GM23248 (cell line): ENCODE measurements at regions not wholly inside any gene's neighbourhood (a gene's known extent, or its start where the extent isn't known, plus 50 kb on each side); places are given as distances from the start of the nearest gene placed in this dataset.

ENCODE experiments used
- EZH2 ChIP-seq: fragments of 200-600 bp; sonication (generic); IDR thresholded peaks from 2 replicates; pipeline ENCODE4 v1.6.1; 2018; ENCODE audit warnings: antibody characterized with exemption, mild to moderate bottlenecking; ENCODE audit not compliant: insufficient read depth, poor library complexity, severe bottlenecking
- EZH2phosphoT487 ChIP-seq: fragments of 200-600 bp; sonication (generic); IDR thresholded peaks from 2 replicates; pipeline ENCODE4 v1.6.1; 2018; ENCODE audit warnings: antibody characterized with exemption, moderate library complexity, mild to moderate bottlenecking, low read depth; ENCODE audit not compliant: insufficient read depth

DNA sequence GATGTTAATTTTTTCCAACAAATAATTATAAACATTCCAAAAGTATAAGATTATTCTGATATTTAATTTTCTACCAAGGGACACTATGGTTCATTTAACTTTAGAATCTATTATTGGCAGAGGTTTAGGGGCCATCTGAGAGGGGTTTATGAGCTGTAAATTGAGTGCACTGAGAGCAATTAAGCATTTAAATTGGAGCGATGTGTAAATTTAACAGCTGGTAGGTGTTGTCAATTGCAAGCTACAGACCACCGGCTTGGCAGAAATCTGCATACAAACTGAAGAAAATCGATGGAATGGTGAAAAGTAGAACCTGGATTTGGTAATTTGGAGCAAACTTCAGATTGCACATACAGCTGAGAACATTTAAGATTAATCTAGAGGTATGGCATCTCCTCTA, 55.8 kb upstream of the MTF2 start:
- no peak for TF ChIP-seq EZH2
- no peak for TF ChIP-seq EZH2phosphoT487
